ENCODE measurements at regions not wholly inside any gene's neighbourhood (a gene's known extent, or its start where the extent isn't known, plus 50 kb on each side); places are given as distances from the start of the nearest gene placed in this dataset.

GRCh38 chr9:79165020-79165780, 406.6 kb upstream of the TLE4 start:
- TF ChIP-seq CTCF (IDR thresholded peaks at IDR 0.05) (no peak), POLR2A (IDR thresholded peaks at IDR 0.05) (no peak)

Data from thyroid gland (tissue), 4 donors.